MM.1S (cell line): ENCODE measurements at regions not wholly inside any gene's neighbourhood (a gene's known extent, or its start where the extent isn't known, plus 50 kb on each side); places are given as distances from the start of the nearest gene placed in this dataset.
"Not testable (repeated sequence)": the region's sequence is repeated elsewhere in the genome, so short reads cannot be mapped to it uniquely, and the experiment has no call there.

ENCODE experiments used
- DNase-seq: peaks from one replicate; pipeline ENCODE4 v3.0.0-alpha.2; 2015
- H2AFZ ChIP-seq: fragments of 300-600 bp; sonication (generic); 2 replicates; pipeline ENCODE4 v1.6.0; 2016; ENCODE audit warnings: antibody characterized with exemption, low read length
- H3F3A ChIP-seq: fragments of 300-600 bp; sonication (generic); 2 replicates; pipeline ENCODE4 v1.6.1; 2016; ENCODE audit warnings: mild to moderate bottlenecking, antibody characterized with exemption, low read length, moderate library complexity, mixed read lengths; ENCODE audit not compliant: insufficient read depth
- H3K27ac ChIP-seq: fragments of 300-600 bp; sonication (generic); 2 replicates; pipeline ENCODE4 v1.5.1; 2016; ENCODE audit warnings: mild to moderate bottlenecking, low read length
- H3K27me3 ChIP-seq: fragments of 300-600 bp; sonication (generic); replicated peaks from 2 replicates; pipeline ENCODE4 v1.6.0; 2016; ENCODE audit warnings: low read length; ENCODE audit not compliant: insufficient read depth
- H3K36me3 ChIP-seq: fragments of 300-600 bp; sonication (generic); replicated peaks from 2 replicates; pipeline ENCODE4 v1.6.1; 2016; ENCODE audit warnings: mild to moderate bottlenecking, low read length, mixed read lengths; ENCODE audit not compliant: insufficient read depth
- H3K4me1 ChIP-seq: fragments of 300-600 bp; sonication (generic); 2 replicates; pipeline ENCODE4 v1.6.1; 2016; ENCODE audit warnings: low read length, mixed read lengths
- H3K4me2 ChIP-seq: fragments of 300-600 bp; sonication (generic); 2 replicates; pipeline ENCODE4 v1.6.0; 2016; ENCODE audit warnings: low read depth, low read length
- H3K4me3 ChIP-seq: fragments of 300-600 bp; sonication (generic); 2 replicates; pipeline ENCODE4 v1.5.1; 2016; ENCODE audit warnings: low read length, mixed read lengths
- H3K79me2 ChIP-seq: fragments of 300-600 bp; sonication (generic); 2 replicates; pipeline ENCODE4 v1.6.1; 2016; ENCODE audit warnings: mixed run types, low read length, mixed read lengths
- H3K9ac ChIP-seq: fragments of 300-600 bp; sonication (generic); 2 replicates; pipeline ENCODE4 v1.6.1; 2016; ENCODE audit warnings: low read length, mixed read lengths
- H3K9me2 ChIP-seq: fragments of 300-600 bp; sonication (generic); replicated peaks from 2 replicates; pipeline ENCODE4 v1.6.1; 2016; ENCODE audit warnings: mild to moderate bottlenecking, low read length, mixed read lengths; ENCODE audit not compliant: insufficient read depth
- H3K9me3 ChIP-seq: fragments of 300-600 bp; sonication (generic); replicated peaks from 2 replicates; pipeline ENCODE4 v1.6.1; 2016; ENCODE audit warnings: mild to moderate bottlenecking, low read length, mixed read lengths; ENCODE audit not compliant: insufficient read depth
- H4K20me1 ChIP-seq: fragments of 300-600 bp; sonication (generic); 2 replicates; pipeline ENCODE4 v1.6.1; 2016; ENCODE audit warnings: mild to moderate bottlenecking, low read length, moderate library complexity, mixed read lengths; ENCODE audit not compliant: insufficient read depth
- EZH2 ChIP-seq: fragments of 300-600 bp; sonication (generic); optimal IDR thresholded peaks from 2 replicates; pipeline ENCODE3; 2017; ENCODE audit warnings: low read depth, mild to moderate bottlenecking, antibody characterized with exemption, low read length, mixed read lengths
- EZH2phosphoT487 ChIP-seq: fragments of 300-600 bp; sonication (generic); IDR thresholded peaks from 2 replicates; pipeline ENCODE4 v1.6.1; 2018; ENCODE audit warnings: antibody characterized with exemption, low read length
- TF ChIP-seq, protein P1 (sequence below): fragments of 300-600 bp; sonication (generic); IDR thresholded peaks from 2 replicates; pipeline ENCODE4 v1.5.1; 2016; ENCODE audit warnings: antibody characterized with exemption, low read length, mixed read lengths

DNA sequence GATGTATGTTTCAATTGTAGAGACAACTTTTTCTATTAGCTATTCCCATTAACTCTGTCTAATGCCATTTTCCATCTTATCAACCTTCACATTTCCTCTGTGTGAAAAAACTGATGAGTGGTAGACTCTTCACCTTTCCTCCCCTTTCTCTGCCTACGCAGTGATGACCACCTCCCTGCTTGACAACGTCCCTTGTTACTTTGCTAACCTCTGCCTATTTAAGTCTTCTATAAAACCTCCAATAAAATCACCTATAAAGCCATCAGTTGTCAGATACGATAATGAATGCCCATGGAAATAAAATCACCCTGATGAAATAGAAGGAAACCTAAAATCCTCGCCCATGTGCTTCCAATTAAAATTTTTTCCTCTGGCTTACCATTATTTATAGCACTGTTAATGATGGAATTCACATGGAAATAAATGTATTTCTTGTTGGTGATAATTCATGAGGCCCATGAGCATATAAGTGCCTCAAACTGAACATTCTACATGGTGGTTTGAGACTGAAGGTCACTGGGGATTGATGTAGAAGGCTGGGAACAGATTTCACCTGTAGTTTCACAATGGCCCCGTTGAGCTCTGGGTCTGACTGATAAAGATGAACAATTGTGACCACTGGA, 1454.0 kb upstream of the SEL1L start:
- no peaks in the 10 kb centered on the region for H3K4me1 ChIP-seq
- no peak overlapping the region for H3K9ac ChIP-seq
- no peaks in the 10 kb centered on the region for H3K27me3 ChIP-seq
- H3F3A ChIP-seq, result no peaks in the 10 kb centered on the region
- TF ChIP-seq EZH2phosphoT487, result no peak
- TF ChIP-seq, protein P1, sequence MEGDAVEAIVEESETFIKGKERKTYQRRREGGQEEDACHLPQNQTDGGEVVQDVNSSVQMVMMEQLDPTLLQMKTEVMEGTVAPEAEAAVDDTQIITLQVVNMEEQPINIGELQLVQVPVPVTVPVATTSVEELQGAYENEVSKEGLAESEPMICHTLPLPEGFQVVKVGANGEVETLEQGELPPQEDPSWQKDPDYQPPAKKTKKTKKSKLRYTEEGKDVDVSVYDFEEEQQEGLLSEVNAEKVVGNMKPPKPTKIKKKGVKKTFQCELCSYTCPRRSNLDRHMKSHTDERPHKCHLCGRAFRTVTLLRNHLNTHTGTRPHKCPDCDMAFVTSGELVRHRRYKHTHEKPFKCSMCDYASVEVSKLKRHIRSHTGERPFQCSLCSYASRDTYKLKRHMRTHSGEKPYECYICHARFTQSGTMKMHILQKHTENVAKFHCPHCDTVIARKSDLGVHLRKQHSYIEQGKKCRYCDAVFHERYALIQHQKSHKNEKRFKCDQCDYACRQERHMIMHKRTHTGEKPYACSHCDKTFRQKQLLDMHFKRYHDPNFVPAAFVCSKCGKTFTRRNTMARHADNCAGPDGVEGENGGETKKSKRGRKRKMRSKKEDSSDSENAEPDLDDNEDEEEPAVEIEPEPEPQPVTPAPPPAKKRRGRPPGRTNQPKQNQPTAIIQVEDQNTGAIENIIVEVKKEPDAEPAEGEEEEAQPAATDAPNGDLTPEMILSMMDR, result no peak
- TF ChIP-seq EZH2, result no peak
- no peaks in the 10 kb centered on the region for H3K9me3 ChIP-seq
- H3K9me2 ChIP-seq, result no peaks in the 10 kb centered on the region
- no peaks in the 10 kb centered on the region for H3K36me3 ChIP-seq
- no peak overlapping the region for H3K4me3 ChIP-seq
- H2AFZ ChIP-seq, result no peak overlapping the region
- no peaks in the 10 kb centered on the region for H3K79me2 ChIP-seq
- DNase-seq, result no peak
- no peak overlapping the region for H3K4me2 ChIP-seq
- no peak overlapping the region for H3K27ac ChIP-seq
- H4K20me1 ChIP-seq, result no peaks in the 10 kb centered on the region

- H4K20me1 ChIP-seq, H3K9me3 ChIP-seq, H3K79me2 ChIP-seq: not testable (repeated sequence)
These were observed 1460.9 kb upstream of the SEL1L start for GRCh38 chr14:82994547-82994946.

GRCh38 chr14:82999802-83000201, 1466.1 kb upstream of the SEL1L start:
- Histone ChIP-seq H3K4me1 (no peaks in the 10 kb centered on the region), H3K36me3 (no peaks in the 10 kb centered on the region), H4K20me1 (no peaks in the 10 kb centered on the region), H3K27ac (no peak overlapping the region), H3K79me2 (no peaks in the 10 kb centered on the region), H3K4me2 (no peak overlapping the region), H3K9me3 (no peaks in the 10 kb centered on the region), H3K27me3 (no peaks in the 10 kb centered on the region), H3K9me2 (no peaks in the 10 kb centered on the region), H3K9ac (no peak overlapping the region), H3K4me3 (no peak overlapping the region), H2AFZ (no peak overlapping the region), H3F3A (no peaks in the 10 kb centered on the region)
- no peak for TF ChIP-seq EZH2phosphoT487
- TF ChIP-seq, protein P1, result no peak
- TF ChIP-seq EZH2, result no peak
- no peak for DNase-seq

More at GRCh38 chr14:82994547-82994946, 1460.9 kb upstream of the SEL1L start:
- H3K27ac ChIP-seq, H3K9me2 ChIP-seq, H2AFZ ChIP-seq, H3K4me2 ChIP-seq, DNase-seq, H3K4me1 ChIP-seq, H3F3A ChIP-seq, H3K4me3 ChIP-seq, H3K27me3 ChIP-seq, H3K36me3 ChIP-seq, H3K9ac ChIP-seq: not testable (repeated sequence)

DNA sequence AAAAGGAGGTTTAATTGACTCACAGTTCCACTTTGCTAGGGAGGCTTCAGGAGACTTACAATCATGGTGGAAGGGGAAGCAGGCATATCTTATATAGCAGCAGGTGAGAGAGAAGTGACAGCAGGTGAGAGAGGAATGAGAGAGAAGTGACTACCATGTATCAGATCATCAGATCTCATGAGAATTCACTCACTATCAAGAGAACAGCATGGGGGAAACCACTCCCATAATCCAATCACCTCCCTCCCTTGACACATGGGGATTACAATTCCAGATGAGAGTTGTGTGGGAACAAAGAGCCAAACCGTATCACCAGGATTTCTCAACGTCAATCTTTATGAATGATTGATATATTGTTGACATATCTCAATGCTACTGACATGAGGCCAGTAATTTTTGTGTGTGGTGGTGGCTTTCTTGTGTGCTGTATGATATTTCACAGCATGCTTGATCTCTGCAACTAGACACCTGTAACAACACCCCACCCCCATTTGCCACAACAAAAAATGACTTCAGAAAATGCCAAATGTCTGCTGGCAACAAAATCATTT, 1470.9 kb upstream of the SEL1L start:
- no peak overlapping the region for H3K4me2 ChIP-seq
- no peak overlapping the region for H2AFZ ChIP-seq
- no peak overlapping the region for H3K4me3 ChIP-seq
- no peak overlapping the region for H3K9ac ChIP-seq
- TF ChIP-seq, protein P1, result no peak
- no peak for TF ChIP-seq EZH2phosphoT487
- TF ChIP-seq EZH2, result no peak
- H3K4me1 ChIP-seq, result no peaks in the 10 kb centered on the region
- no peak overlapping the region for H3K27ac ChIP-seq
- no peak for DNase-seq
- no peaks in the 10 kb centered on the region for H3K27me3 ChIP-seq
- H3K36me3 ChIP-seq, result no peaks in the 10 kb centered on the region
- no peaks in the 10 kb centered on the region for H3K9me2 ChIP-seq
- no peaks in the 10 kb centered on the region for H3F3A ChIP-seq
- H3K9me3 ChIP-seq, result no peaks in the 10 kb centered on the region
- H3K79me2 ChIP-seq, result no peaks in the 10 kb centered on the region
- no peaks in the 10 kb centered on the region for H4K20me1 ChIP-seq
